Thoracic aorta (tissue), 2 donors: ENCODE measurements at regions not wholly inside any gene's neighbourhood (a gene's known extent, or its start where the extent isn't known, plus 50 kb on each side); places are given as distances from the start of the nearest gene placed in this dataset.

Experiments used
- ATAC-seq: fragments of 150-250 bp; one replicate; pipeline ENCODE4 v1.8.0; 2017; ENCODE audit warnings: low read depth; ENCODE audit not compliant: insufficient number of reproducible peaks, low FRiP score
- DNase-seq: peaks from one replicate; pipeline ENCODE4 v3.0.0-alpha.2; 2020; ENCODE audit warnings: low spot score
- H3K27ac ChIP-seq, 2 donors: fragments of 200-600 bp; sonication (generic); 1 replicate in 1 of 2; 2 replicates in 1 of 2; pipeline ENCODE4 v1.5.1; 2016; ENCODE audit warnings: mild to moderate bottlenecking in 2 of 2, moderate library complexity in 2 of 2
- H3K27me3 ChIP-seq: fragments of 200-600 bp; sonication (generic); replicated peaks from 2 replicates; pipeline ENCODE4 v1.6.0; 2016; ENCODE audit warnings: mild to moderate bottlenecking; ENCODE audit not compliant: insufficient read depth
- H3K36me3 ChIP-seq: fragments of 200-600 bp; sonication (generic); one replicate; pipeline ENCODE4 v1.5.1; 2016
- H3K4me1 ChIP-seq, 2 donors: fragments of 200-600 bp; sonication (generic); 1 replicate in 1 of 2; 2 replicates in 1 of 2; pipeline versions ENCODE4 v1.5.1 to v1.6.0; 2016; ENCODE audit warnings: low read depth in 2 of 2, mild to moderate bottlenecking in 1 of 2; ENCODE audit not compliant: control insufficient read depth in 1 of 2
- H3K4me3 ChIP-seq: fragments of 200-600 bp; sonication (generic); 2 replicates; pipeline ENCODE4 v1.5.1; 2016; ENCODE audit warnings: mild to moderate bottlenecking
- H3K9me3 ChIP-seq: fragments of 200-600 bp; sonication (generic); 2 replicates; pipeline ENCODE4 v1.5.1; 2016
- TF ChIP-seq, protein P1 (sequence below): fragments of 200-600 bp; sonication (generic); IDR thresholded peaks from one replicate; pipeline ENCODE4 v1.5.1; 2019; ENCODE audit warnings: antibody characterized with exemption

GRCh38 chr6:141641951-141642350 lies 490.8 kb upstream of the GJE1 start:
- no peaks in the 10 kb centered on the region for H3K4me1 ChIP-seq
- DNase-seq (no peak), ATAC-seq (no peak)
- no peak overlapping the region for H3K27ac ChIP-seq
- H3K36me3 ChIP-seq, result no peaks in the 10 kb centered on the region
- no peaks in the 10 kb centered on the region for H3K9me3 ChIP-seq
- TF ChIP-seq, protein P1, sequence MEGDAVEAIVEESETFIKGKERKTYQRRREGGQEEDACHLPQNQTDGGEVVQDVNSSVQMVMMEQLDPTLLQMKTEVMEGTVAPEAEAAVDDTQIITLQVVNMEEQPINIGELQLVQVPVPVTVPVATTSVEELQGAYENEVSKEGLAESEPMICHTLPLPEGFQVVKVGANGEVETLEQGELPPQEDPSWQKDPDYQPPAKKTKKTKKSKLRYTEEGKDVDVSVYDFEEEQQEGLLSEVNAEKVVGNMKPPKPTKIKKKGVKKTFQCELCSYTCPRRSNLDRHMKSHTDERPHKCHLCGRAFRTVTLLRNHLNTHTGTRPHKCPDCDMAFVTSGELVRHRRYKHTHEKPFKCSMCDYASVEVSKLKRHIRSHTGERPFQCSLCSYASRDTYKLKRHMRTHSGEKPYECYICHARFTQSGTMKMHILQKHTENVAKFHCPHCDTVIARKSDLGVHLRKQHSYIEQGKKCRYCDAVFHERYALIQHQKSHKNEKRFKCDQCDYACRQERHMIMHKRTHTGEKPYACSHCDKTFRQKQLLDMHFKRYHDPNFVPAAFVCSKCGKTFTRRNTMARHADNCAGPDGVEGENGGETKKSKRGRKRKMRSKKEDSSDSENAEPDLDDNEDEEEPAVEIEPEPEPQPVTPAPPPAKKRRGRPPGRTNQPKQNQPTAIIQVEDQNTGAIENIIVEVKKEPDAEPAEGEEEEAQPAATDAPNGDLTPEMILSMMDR, result no peak
- H3K27me3 ChIP-seq, result no peaks in the 10 kb centered on the region
- no peak overlapping the region for H3K4me3 ChIP-seq

GRCh38 chr6:141641406-141641805 lies 491.3 kb upstream of the GJE1 start:
- Histone ChIP-seq H3K27ac (no peak overlapping the region), H3K4me1 (no peaks in the 10 kb centered on the region), H3K36me3 (no peaks in the 10 kb centered on the region), H3K27me3 (no peaks in the 10 kb centered on the region), H3K4me3 (no peak overlapping the region), H3K9me3 (no peaks in the 10 kb centered on the region)
- TF ChIP-seq, protein P1, result no peak
- ATAC-seq (no peak), DNase-seq (no peak)

- Histone ChIP-seq H3K4me1 (no peaks in the 10 kb centered on the region), H3K27ac (no peak overlapping the region), H3K27me3 (no peaks in the 10 kb centered on the region), H3K36me3 (no peaks in the 10 kb centered on the region), H3K9me3 (no peaks in the 10 kb centered on the region), H3K4me3 (no peak overlapping the region)
- DNase-seq (no peak), ATAC-seq (no peak)
- TF ChIP-seq, protein P1, result no peak
Measured at GRCh38 chr6:141635621-141636020, 497.1 kb upstream of the GJE1 start.

GRCh38 chr6:141634269-141634668 lies 498.5 kb upstream of the GJE1 start:
- TF ChIP-seq, protein P1, result no peak
- ATAC-seq (no peak), DNase-seq (no peak)
- no peaks in the 10 kb centered on the region for H3K9me3 ChIP-seq
- H3K36me3 ChIP-seq, result no peaks in the 10 kb centered on the region
- no peaks in the 10 kb centered on the region for H3K27me3 ChIP-seq
- no peaks in the 10 kb centered on the region for H3K4me1 ChIP-seq
- H3K4me3 ChIP-seq, result no peak overlapping the region
- no peak overlapping the region for H3K27ac ChIP-seq

GRCh38 chr6:141624301-141624700 lies 508.4 kb upstream of the GJE1 start:
- DNase-seq (no peak), ATAC-seq (no peak)
- Histone ChIP-seq H3K4me3 (no peak overlapping the region), H3K36me3 (no peaks in the 10 kb centered on the region), H3K9me3 (no peaks in the 10 kb centered on the region), H3K27ac (no peak overlapping the region), H3K27me3 (no peaks in the 10 kb centered on the region), H3K4me1 (no peaks in the 10 kb centered on the region)
- TF ChIP-seq, protein P1, result no peak
